ENCODE measurements at regions not wholly inside any gene's neighbourhood (a gene's known extent, or its start where the extent isn't known, plus 50 kb on each side); places are given as distances from the start of the nearest gene placed in this dataset.

DNA sequence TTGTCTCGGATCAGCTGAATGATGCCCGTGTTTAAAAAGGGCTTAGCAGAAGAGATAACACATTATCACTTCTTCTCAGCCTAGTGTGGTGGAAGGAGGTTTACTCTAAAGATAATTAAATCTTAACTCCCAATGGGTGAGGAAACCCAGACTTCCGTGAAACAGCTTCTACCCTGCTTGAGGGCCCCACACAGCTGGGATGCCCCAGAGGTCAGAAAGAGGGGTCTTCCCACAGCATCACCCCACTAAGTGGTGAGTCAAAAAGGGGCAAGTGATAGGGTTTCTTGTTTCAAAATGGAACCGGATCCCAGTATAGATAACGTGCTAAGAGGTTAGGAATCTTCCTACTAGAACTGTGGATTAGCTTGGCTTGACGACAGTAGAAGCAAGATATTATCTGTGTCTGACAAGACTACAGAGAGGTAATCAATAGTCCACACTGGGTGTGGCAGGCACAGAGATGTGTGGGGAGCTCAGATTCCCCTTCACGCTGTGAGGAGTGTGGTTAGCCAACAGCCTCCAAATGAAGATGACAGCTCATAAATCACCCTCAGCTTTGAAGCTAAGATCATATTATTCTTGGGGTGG, 129.6 kb upstream of the COPS8 start:
- DNase-seq, result no peak

- no peak for DNase-seq
These were observed 129.0 kb upstream of the COPS8 start for GRCh38 chr2:236956641-236957040.

GRCh38 chr2:236959036-236959435, 126.7 kb upstream of the COPS8 start:
- DNase-seq, result no peak

DNA sequence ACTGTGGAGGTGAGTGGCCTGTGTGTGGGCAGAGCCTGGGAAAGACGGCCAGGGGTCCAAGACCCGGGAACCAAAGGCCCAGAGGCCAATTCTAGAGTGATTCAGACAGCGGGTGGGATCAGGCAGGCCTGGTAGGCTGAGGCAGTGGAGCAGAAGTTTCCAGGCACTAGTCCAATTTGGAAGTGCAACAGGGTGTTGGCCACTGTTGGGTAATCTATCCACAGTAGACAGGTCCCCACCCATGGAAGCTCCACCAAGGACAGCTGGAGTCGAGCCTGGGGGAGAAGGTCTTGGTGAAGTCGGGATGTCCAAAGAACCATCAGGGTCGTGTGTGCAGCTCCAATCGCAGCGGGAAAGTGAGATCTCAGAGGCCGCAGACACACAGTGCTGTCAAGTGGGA, 125.8 kb upstream of the COPS8 start:
- DNase-seq, result no peak

DNA sequence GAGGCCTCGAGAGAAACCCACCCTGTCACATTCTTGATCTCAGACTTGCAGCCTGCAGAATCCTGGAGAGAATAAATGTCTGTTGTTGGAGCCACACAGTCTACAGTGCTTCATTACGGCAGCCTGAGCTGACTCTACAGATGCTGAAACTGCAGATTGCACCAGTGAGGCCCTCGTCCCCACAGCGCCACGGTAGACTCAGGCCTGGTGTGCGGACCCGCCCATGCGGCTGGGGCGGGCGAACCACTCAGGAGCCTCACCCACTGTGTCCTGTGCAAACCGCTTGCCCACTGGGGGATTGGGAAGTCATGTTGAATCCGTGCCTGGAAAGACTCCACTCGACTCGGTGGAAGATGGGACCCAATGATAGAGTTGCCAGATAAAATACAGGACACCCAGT, 125.2 kb upstream of the COPS8 start:
- DNase-seq, result no peak

DNA sequence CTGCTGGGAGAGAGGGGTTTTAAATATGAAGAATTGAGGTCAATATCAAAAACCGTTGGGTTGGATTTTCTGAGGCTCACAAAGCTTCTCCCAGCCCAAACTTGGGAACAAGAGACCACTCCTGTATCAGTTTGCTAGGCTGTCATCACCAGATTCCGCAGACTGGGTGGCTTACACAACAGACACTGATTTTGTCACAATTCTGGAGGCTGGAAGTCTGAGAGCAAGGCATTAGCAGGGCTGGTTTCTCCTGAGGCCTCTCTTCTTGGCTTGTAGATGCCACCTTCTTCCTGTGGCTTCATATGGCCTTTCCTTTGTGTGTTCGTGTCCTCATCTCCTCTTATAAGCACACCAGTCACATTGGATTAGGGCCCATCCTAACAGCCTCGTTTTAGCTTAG, 122.9 kb upstream of the COPS8 start:
- DNase-seq, result no peak

- no peak for DNase-seq
These were observed 122.0 kb upstream of the COPS8 start for GRCh38 chr2:236963631-236964182.

DNA sequence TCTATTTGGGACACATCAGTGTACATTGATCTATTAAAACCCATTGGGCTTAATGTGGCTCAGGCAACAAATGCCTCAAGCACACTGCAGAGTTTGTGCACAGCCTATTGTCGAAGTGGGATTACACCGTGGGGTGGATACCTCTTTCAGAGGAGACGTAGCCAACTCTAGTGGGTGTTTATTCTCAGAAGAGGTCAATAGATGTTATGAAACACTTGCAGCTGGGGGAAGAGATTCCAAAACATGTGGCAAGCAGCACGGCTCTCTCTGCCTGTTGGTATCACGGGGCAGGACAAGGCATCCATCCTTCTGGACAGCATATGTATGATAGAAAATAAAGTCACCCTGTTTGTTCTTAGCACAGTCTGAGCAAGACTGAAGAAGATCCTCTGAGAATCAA, 121.4 kb upstream of the COPS8 start:
- peak; percentile 39 for DNase-seq

GRCh38 chr2:236965021-236965840, 120.5 kb upstream of the COPS8 start:
- no peak for DNase-seq

DNA sequence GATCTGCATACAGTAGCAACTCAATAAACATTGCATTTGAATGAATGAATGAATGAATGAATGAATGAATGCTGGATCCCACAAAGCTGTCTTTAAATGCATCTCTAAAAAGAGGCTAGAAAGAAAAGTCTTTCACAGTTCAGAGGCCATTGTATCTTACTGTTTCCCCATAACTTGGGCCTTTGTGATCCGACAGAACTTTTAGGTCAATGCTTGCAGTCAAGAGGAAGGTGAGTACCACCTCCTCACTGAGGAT, 119.9 kb upstream of the COPS8 start:
- no peak for DNase-seq

DNA sequence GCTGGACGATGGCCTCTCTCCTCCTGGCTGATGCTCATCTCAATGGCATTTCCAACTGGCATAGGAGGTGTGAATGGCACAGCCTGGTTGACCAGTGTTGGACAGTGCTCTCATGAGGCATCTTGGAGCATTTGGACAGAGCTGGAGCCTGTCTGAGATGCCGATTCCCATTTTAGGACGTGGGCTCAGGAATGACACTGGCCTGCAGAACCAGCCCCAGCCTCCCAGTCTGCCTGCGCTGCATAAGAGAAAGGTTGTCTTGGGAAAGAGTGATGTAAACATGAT, 118.2 kb upstream of the COPS8 start:
- DNase-seq, result no peak

DNA sequence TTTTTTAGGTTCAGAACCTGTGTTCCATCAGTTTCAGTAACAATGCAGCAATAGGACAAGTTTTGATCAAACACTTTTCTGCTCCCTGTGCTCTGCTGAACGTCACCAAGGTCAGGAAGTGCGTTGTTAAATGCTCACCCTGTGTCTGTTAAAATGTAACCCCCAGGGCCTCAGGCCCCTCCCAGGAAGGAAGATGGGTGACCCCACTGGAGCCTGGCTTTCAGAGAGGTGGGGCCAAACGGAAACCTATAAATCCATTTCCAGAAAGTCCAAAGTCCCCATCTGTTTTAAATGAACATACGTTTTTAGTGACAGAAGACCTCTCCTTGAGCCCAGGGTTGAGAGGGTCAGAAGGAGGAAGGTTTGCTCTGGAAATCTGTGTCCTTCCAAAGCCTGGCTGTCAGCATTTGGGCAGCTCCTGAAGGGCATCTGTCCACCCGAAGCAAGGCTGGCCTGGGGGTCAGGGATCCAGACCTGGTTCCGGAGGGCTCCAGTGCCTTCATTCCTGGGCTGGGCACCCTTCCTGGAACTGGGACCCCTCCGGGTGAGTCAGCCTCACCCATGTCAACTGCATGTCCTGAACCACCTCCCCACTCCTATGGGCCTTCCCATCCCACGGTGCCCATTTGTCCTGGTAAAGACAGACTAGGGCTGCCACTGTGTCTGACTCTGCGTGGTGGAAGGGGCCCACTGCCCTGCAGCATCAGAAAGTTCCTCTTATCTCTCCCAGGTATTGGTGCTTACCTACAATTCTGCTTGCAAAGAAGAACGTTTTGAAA, 117.4 kb upstream of the COPS8 start:
- no peak for DNase-seq

GRCh38 chr2:236968880-236969534, 116.7 kb upstream of the COPS8 start:
- DNase-seq, result no peak

DNA sequence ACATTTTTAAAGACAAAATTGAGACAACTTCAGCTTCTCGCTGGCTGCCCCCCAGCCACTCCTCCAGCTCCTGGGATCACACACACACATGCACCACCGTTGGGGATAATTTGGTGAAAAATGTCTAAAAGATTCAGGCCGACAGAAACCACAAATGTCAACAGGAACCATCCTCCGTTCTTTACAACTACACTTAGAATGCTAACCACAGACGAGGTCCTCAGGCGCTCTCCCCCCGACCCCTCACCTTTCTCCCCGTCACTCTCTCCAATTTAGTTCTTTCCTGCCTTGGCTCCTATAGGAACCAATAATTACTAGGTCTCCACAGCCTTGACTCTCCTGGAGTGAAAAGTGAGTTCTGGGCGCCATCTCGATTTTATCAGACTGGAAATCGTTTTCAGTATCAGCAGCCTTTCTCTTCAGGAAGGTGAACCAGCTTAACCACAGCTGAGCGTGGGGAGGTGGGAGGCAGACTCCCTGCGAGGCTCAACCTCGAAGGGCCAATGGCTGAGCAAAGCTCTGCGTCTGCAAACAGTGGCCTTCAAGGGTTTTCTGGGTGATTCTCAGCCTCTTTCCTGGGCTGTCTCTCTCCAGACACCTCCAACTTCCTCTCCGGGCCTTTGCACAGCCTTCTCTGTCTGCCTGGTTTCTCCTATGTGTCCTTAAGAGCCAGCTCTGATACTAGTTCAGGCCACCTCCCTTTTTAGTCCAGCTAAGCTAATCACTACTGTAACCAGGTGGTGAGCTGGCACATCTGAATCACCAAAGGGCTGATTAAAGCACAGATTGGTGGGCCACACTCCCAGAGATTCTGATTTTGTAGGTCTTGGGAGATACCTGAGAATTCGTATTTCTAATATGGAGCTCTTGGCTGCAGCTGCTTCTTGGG, 115.7 kb upstream of the COPS8 start:
- no peak for DNase-seq

- DNase-seq, result no peak
These were observed 115.1 kb upstream of the COPS8 start for GRCh38 chr2:236970656-236971010.

GRCh38 chr2:236971131-236971821, 114.4 kb upstream of the COPS8 start:
- peak; percentile 68 for DNase-seq

DNA sequence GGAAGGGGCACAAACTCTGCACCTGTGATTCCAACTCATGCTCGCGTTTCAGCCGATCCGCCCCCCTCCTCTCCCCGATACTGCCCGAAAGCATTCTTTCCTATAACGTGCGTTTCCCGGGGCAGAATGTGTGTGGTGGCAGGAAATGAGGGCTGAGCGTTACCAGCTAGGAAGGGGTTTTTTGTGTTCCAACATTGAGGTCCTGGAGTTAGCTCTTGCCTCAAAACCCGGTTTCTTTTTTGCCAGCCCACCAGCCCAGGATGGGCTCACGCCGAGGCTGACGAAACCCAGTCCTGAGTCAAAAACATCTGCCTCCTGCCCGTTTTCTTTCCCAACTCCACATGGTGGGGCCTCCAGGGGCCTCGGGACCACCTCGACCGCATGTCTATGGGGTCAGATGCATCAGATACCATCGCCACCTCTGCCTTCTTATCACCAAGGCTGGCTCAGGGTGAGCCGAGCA, 113.7 kb upstream of the COPS8 start:
- DNase-seq, result no peak

DNA sequence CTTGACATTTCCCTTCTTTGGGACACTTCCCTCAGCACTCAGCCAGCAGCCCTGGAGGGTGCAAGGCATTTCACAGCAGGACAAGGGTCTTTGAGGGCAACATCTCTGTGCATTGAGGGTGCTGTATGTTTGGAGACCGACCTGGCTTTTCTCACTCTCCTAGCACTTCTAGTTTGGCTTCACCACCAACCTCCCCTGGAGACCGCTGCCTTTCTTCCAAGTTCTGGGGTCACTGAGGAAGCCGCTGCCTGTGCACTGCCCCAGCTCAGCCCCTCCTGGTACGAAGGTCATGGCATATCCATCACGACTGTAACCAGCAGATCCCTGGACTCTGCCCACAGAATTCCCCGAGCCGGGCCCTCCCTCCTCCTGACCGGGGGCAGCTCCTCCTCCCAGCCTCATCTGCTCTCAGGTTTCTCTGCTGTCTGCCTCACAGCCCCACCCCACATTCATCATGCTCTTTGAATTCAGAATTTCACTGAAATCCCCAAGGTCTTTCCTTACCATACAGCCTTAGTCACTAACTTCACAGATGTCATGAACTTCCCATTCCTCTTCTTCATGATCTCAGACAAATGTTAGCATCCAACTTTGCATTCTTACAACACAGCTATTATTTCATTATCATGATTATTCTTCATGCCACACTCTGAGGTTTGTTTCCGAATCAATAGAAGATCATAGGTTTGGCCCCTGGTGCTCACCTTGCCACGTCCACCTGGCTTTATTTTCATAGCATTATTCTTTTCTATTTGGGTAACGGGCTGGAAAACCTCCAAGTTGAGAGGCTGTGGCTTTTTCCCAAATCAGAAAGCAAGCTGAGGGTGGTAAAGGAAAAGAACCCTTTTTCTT, 113.0 kb upstream of the COPS8 start:
- peak; percentile 87 for DNase-seq

GRCh38 chr2:236973343-236973980, 112.2 kb upstream of the COPS8 start:
- peak; percentile 79 for DNase-seq

DNA sequence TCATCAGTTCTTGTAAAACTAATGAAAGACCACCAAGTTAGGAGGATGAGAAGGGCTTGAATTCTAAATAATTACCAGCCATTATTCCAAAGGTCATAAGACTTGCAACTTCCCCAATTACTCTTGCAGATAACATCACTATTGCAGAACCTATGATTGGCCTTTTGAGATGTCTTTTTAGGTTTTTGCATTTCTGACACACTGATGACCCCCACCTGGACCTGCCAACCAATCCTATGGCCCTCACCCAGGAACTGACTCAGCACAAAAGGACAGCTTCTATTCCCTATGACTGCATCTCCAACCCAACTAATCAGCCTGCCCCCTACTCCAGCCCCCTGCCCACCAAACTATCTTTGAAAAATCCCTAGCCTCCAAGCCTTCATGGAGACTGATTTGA, 111.5 kb upstream of the COPS8 start:
- no peak for DNase-seq
